Liver (tissue), 8 donors: ENCODE measurements at regions not wholly inside any gene's neighbourhood (a gene's known extent, or its start where the extent isn't known, plus 50 kb on each side); places are given as distances from the start of the nearest gene placed in this dataset.

Experiments
- DNase-seq: peaks from one replicate; pipeline ENCODE4 v3.0.0-alpha.2; 2017; ENCODE audit warnings: low spot score
- H3K27ac ChIP-seq, 2 donors: one replicate each; pipeline ENCODE4 v1.7.0; 2013; ENCODE audit warnings: inconsistent platforms in 2 of 2, low read length in 2 of 2, control low read depth in 1 of 2, low read depth in 1 of 2, mild to moderate bottlenecking in 1 of 2
- H3K27me3 ChIP-seq, 4 donors: one replicate each; pipeline versions ENCODE4 v1.6.1 to v1.7.0; 2013; ENCODE audit warnings: low read length in 3 of 4, inconsistent platforms in 1 of 4, mild to moderate bottlenecking in 1 of 4, moderate library complexity in 1 of 4; ENCODE audit not compliant: control insufficient read depth in 4 of 4, insufficient read depth in 4 of 4
- H3K36me3 ChIP-seq, 4 donors: one replicate each; pipeline versions ENCODE4 v1.6.1 to v1.7.0; 2013; ENCODE audit warnings: low read length in 3 of 4, mild to moderate bottlenecking in 3 of 4, low read depth in 1 of 4, moderate library complexity in 1 of 4; ENCODE audit not compliant: control insufficient read depth in 4 of 4, insufficient read depth in 3 of 4
- H3K4me1 ChIP-seq, 4 donors: one replicate each; pipeline versions ENCODE4 v1.6.1 to v1.7.0; 2013; ENCODE audit warnings: low read length in 3 of 4, mild to moderate bottlenecking in 3 of 4, moderate library complexity in 1 of 4; ENCODE audit not compliant: control insufficient read depth in 4 of 4, insufficient read depth in 4 of 4
- H3K4me3 ChIP-seq, 3 donors: one replicate each; pipeline versions ENCODE4 v1.6.1 to v1.7.0; 2013; ENCODE audit warnings: low read length in 3 of 3, control low read depth in 1 of 3, low read depth in 1 of 3, mild to moderate bottlenecking in 1 of 3
- H3K9ac ChIP-seq, 2 donors: one replicate each; pipeline ENCODE4 v1.7.0; 2013; ENCODE audit warnings: low read length in 2 of 2, mild to moderate bottlenecking in 2 of 2, moderate library complexity in 2 of 2, control low read depth in 1 of 2, low read depth in 1 of 2
- H3K9me3 ChIP-seq, 4 donors: one replicate each; pipeline versions ENCODE4 v1.6.1 to v1.7.0; 2013; ENCODE audit warnings: low read length in 3 of 4; ENCODE audit not compliant: control insufficient read depth in 4 of 4
- ATF3 ChIP-seq: IDR thresholded peaks from 2 replicates; pipeline ENCODE4 v1.6.1; 2016; ENCODE audit warnings: antibody characterized with exemption
- CTCF ChIP-seq: fragments of 150-350 bp; IDR thresholded peaks from 2 replicates; pipeline ENCODE4 v1.5.1; 2017; ENCODE audit warnings: improper control_type of control experiment, low read depth, low read length; ENCODE audit not compliant: missing input control
- EGR1 ChIP-seq, 2 donors: IDR thresholded peaks; 2 replicates each; pipeline ENCODE4 v1.6.1; 2016 to 2018; ENCODE audit warnings: antibody characterized with exemption in 2 of 2, low read depth in 2 of 2
- FOXA1 ChIP-seq: IDR thresholded peaks from 2 replicates; pipeline ENCODE4 v1.6.1; 2016; ENCODE audit warnings: antibody characterized with exemption
- FOXA2 ChIP-seq: IDR thresholded peaks from 2 replicates; pipeline ENCODE4 v1.6.1; 2016; ENCODE audit warnings: antibody characterized with exemption
- GABPA ChIP-seq, 2 donors: IDR thresholded peaks in 1 of 2; conservative IDR thresholded peaks in 1 of 2; 2 replicates each; pipeline ENCODE4 v1.6.1; 2016; ENCODE audit warnings: antibody characterized with exemption in 2 of 2, mild to moderate bottlenecking in 1 of 2, moderate library complexity in 1 of 2
- HNF4G ChIP-seq: IDR thresholded peaks from 2 replicates; pipeline ENCODE4 v1.6.1; 2016; ENCODE audit warnings: antibody characterized with exemption
- NR2F2 ChIP-seq: IDR thresholded peaks from 2 replicates; pipeline ENCODE4 v1.6.1; 2016; ENCODE audit warnings: antibody characterized with exemption
- RAD21 ChIP-seq, 2 donors: IDR thresholded peaks; 2 replicates each; pipeline ENCODE4 v1.6.1; 2016; ENCODE audit warnings: antibody characterized with exemption in 2 of 2, mild to moderate bottlenecking in 2 of 2
- RXRA ChIP-seq, 2 donors: IDR thresholded peaks; 2 replicates each; pipeline ENCODE4 v1.6.1; 2017 to 2018; ENCODE audit warnings: antibody characterized with exemption in 2 of 2, mild to moderate bottlenecking in 1 of 2
- TAF1 ChIP-seq: conservative IDR thresholded peaks from 2 replicates; pipeline ENCODE4 v1.6.1; 2016; ENCODE audit warnings: antibody characterized with exemption, mild to moderate bottlenecking
- YY1 ChIP-seq: IDR thresholded peaks from 2 replicates; pipeline ENCODE4 v1.6.1; 2016; ENCODE audit warnings: antibody characterized with exemption, mild to moderate bottlenecking
- ZBTB33 ChIP-seq: IDR thresholded peaks from 2 replicates; pipeline ENCODE4 v1.6.1; 2016; ENCODE audit warnings: antibody characterized with exemption
- WGBS: extraction: QIAGEN DNeasy Blood & Tissue Kit; methylation state at CpG from one replicate; pipeline ENCODE4 v1.1.7; 2013; 5-methylcytosine and 5-hydroxymethylcytosine counted together
- TF ChIP-seq, protein P1 (sequence below): IDR thresholded peaks from 2 replicates; pipeline ENCODE4 v1.6.1; 2016; ENCODE audit warnings: antibody characterized with exemption
- TF ChIP-seq, protein P2 (sequence below): IDR thresholded peaks from 2 replicates; pipeline ENCODE4 v1.6.1; 2016; ENCODE audit warnings: antibody characterized with exemption, mild to moderate bottlenecking
- donor health status: healthy.
- donor health status: healthy.
- donor health status: healthy.
- donor health status: healthy.
- donor health status: healthy.

GRCh38 chr3:170695486-170696064 is 109.7 kb upstream of the SLC7A14 start:
- WGBS = 94% methylated on average over 3 of the region's 3 CpGs
- Histone ChIP-seq H3K9ac (no peak overlapping the region), H3K27ac (no peak overlapping the region), H3K36me3 (no peaks in the 10 kb centered on the region), H3K9me3 (no peaks in the 10 kb centered on the region), H3K4me1 (no peaks in the 10 kb centered on the region), H3K27me3 (no peaks in the 10 kb centered on the region), H3K4me3 (no peak overlapping the region)
- DNase-seq = no peak
- TF ChIP-seq ZBTB33 = no peak
- TF ChIP-seq EGR1 (IDR thresholded peaks at IDR 0.05; ENCODE audit: low read depth in 2 of 2) = no peak
- no peak for TF ChIP-seq RAD21 (IDR thresholded peaks at IDR 0.05)
- TF ChIP-seq, protein P1, sequence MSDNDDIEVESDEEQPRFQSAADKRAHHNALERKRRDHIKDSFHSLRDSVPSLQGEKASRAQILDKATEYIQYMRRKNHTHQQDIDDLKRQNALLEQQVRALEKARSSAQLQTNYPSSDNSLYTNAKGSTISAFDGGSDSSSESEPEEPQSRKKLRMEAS = no peak
- TF ChIP-seq ATF3 = no peak
- TF ChIP-seq, protein P2, sequence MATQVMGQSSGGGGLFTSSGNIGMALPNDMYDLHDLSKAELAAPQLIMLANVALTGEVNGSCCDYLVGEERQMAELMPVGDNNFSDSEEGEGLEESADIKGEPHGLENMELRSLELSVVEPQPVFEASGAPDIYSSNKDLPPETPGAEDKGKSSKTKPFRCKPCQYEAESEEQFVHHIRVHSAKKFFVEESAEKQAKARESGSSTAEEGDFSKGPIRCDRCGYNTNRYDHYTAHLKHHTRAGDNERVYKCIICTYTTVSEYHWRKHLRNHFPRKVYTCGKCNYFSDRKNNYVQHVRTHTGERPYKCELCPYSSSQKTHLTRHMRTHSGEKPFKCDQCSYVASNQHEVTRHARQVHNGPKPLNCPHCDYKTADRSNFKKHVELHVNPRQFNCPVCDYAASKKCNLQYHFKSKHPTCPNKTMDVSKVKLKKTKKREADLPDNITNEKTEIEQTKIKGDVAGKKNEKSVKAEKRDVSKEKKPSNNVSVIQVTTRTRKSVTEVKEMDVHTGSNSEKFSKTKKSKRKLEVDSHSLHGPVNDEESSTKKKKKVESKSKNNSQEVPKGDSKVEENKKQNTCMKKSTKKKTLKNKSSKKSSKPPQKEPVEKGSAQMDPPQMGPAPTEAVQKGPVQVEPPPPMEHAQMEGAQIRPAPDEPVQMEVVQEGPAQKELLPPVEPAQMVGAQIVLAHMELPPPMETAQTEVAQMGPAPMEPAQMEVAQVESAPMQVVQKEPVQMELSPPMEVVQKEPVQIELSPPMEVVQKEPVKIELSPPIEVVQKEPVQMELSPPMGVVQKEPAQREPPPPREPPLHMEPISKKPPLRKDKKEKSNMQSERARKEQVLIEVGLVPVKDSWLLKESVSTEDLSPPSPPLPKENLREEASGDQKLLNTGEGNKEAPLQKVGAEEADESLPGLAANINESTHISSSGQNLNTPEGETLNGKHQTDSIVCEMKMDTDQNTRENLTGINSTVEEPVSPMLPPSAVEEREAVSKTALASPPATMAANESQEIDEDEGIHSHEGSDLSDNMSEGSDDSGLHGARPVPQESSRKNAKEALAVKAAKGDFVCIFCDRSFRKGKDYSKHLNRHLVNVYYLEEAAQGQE = no peak
- no peak for TF ChIP-seq RXRA (IDR thresholded peaks at IDR 0.05)
- no peak for TF ChIP-seq GABPA (IDR thresholded peaks at IDR 0.05 in 1 of 2, conservative IDR thresholded peaks at IDR 0.05 in 1 of 2)
- no peak for TF ChIP-seq FOXA1
- no peak for TF ChIP-seq NR2F2
- TF ChIP-seq CTCF = no peak
- TF ChIP-seq YY1 = no peak
- no peak for TF ChIP-seq FOXA2
- TF ChIP-seq TAF1 = no peak

DNA sequence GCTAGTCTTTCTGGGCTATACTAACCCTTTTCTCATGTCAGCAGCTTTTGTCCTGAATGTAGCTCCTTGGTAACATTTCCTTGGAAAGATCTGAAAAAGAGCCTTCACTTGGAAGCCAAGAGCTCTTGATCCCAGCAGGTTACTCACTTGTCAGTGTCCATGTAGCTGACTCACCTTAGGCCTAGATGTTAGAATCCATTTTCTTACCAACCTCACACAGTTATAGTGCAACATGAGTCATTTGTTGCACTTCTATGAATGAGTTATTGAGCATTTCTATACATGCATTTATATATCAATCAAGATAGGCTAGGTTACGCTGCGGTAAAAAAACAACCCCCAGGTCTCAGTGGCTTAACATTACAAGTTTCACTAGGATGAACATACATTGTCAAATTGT is 106.8 kb upstream of the SLC7A14 start:
- TF ChIP-seq EGR1 (IDR thresholded peaks at IDR 0.05; ENCODE audit: low read depth in 2 of 2) (no peak), HNF4G (no peak), RAD21 (IDR thresholded peaks at IDR 0.05) (no peak), CTCF (no peak), GABPA (IDR thresholded peaks at IDR 0.05 in 1 of 2, conservative IDR thresholded peaks at IDR 0.05 in 1 of 2) (no peak)
- H3K36me3 ChIP-seq = no peaks in the 10 kb centered on the region
- no peak overlapping the region for H3K4me3 ChIP-seq
- no peak overlapping the region for H3K9ac ChIP-seq
- 100% methylated on average over 2 of the region's 2 CpGs for WGBS
- no peaks in the 10 kb centered on the region for H3K9me3 ChIP-seq
- no peaks in the 10 kb centered on the region for H3K27me3 ChIP-seq
- H3K4me1 ChIP-seq = no peaks in the 10 kb centered on the region
- no peak for DNase-seq
- H3K27ac ChIP-seq = no peak overlapping the region
